ENCODE measurements at regions not wholly inside any gene's neighbourhood (a gene's known extent, or its start where the extent isn't known, plus 50 kb on each side); places are given as distances from the start of the nearest gene placed in this dataset.

DNA sequence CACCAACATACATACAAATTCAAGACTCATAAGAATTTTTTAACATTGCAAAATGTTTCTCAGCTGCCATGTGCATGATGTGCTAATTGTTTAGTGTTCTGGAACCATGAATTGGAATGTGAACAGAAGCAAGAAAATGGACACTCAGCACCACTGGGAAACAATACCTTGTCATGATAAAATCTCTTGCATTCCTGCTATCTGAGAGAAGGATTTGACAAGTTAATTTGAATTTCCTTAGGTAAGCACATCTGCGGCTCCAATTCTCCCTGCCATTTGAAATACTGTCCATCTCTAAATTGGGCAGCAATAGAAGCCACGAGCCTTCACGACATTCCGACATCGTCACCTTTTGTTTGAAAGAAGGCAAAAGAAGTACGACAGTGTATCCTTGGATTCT, 1104.6 kb upstream of the MAP3K7 start:
- no peak overlapping the region for H4K8ac ChIP-seq (ENCODE audit: extremely low read depth, insufficient read depth, low read length)
- no peak overlapping the region for H3K9ac ChIP-seq (replicated peaks in 1 of 4; ENCODE audit: extremely low read depth in 1 of 4, low read depth in 3 of 4, low read length in 3 of 4)
- ChIA-PET POLR2A (ENCODE audit: partially characterized antibody) (no interaction called here), CTCF (ENCODE audit: partially characterized antibody) (no interaction called here)
- H3K4me3 ChIP-seq (ENCODE audit: extremely low read depth in 1 of 4, insufficient read depth in 2 of 4, low read depth in 3 of 4, low read length in 4 of 4): no peak overlapping the region
- H3K23ac ChIP-seq (ENCODE audit: insufficient read length): no peak overlapping the region
- no peak overlapping the region for H3K18ac ChIP-seq (ENCODE audit: extremely low read depth, low read length)
- no peak overlapping the region for H3K14ac ChIP-seq (ENCODE audit: insufficient read length)
- no peak overlapping the region for H2BK20ac ChIP-seq (ENCODE audit: low read length)
- H3K9me3 ChIP-seq (ENCODE audit: insufficient read depth in 2 of 2, low read depth in 1 of 2, low read length in 1 of 2): no peaks in the 10 kb centered on the region
- H4K91ac ChIP-seq (replicated peaks; ENCODE audit: insufficient read length, low read length): no peak overlapping the region
- no peak overlapping the region for H4K5ac ChIP-seq (ENCODE audit: insufficient read length, low read depth, low read length)
- H2BK5ac ChIP-seq (ENCODE audit: low read depth, low read length): no peak overlapping the region
- no peak overlapping the region for H2AK5ac ChIP-seq (ENCODE audit: low read depth, low read length)
- FAIRE-seq: no peak
- H3K27me3 ChIP-seq (replicated peaks in 1 of 4; ENCODE audit: control insufficient read depth in 3 of 4, extremely low read depth in 1 of 4, insufficient read depth in 3 of 4, low read length in 3 of 4): no peaks in the 10 kb centered on the region
- no peaks in the 10 kb centered on the region; the same call in 1 of the 2 replicates for H3K23me2 ChIP-seq (ENCODE audit: low read depth, low read length)
- no peak overlapping the region for H2BK15ac ChIP-seq (ENCODE audit: low read length)
- H3K36me3 ChIP-seq (ENCODE audit: control insufficient read depth in 2 of 4, insufficient read depth in 4 of 4, low read length in 3 of 4): no peaks in the 10 kb centered on the region
- H3K79me2 ChIP-seq (ENCODE audit: control insufficient read depth in 1 of 2, insufficient read depth in 2 of 2, low read length in 2 of 2): no peaks in the 10 kb centered on the region
- no peaks in the 10 kb centered on the region for H4K20me1 ChIP-seq (replicated peaks in 1 of 2; ENCODE audit: control insufficient read depth in 1 of 2, insufficient read depth in 2 of 2, low read length in 2 of 2)
- H3K56ac ChIP-seq (replicated peaks; ENCODE audit: insufficient read length, low read depth, low read length): no peak overlapping the region
- no peak for TF ChIP-seq RBBP5 (IDR thresholded peaks at IDR 0.05; ENCODE audit: borderline replicate concordance, low read depth, low read length)
- no peak for TF ChIP-seq KDM1A (IDR thresholded peaks at IDR 0.05; ENCODE audit: borderline replicate concordance, low read length)
- no peak for TF ChIP-seq RXRA (IDR thresholded peaks at IDR 0.05; ENCODE audit: insufficient read depth, low read depth, low read length)
- no peak for TF ChIP-seq CHD2 (IDR thresholded peaks at IDR 0.05; ENCODE audit: low read length)
- TF ChIP-seq, protein P1, sequence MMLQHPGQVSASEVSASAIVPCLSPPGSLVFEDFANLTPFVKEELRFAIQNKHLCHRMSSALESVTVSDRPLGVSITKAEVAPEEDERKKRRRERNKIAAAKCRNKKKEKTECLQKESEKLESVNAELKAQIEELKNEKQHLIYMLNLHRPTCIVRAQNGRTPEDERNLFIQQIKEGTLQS (IDR thresholded peaks at IDR 0.05; ENCODE audit: insufficient read depth, low read depth, low read length): no peak
- TF ChIP-seq RFX5 (IDR thresholded peaks at IDR 0.05; ENCODE audit: borderline replicate concordance, low read depth, low read length): no peak
- TF ChIP-seq NRF1 (IDR thresholded peaks at IDR 0.05; ENCODE audit: low read depth, low read length): no peak
- H3K4me1 ChIP-seq (replicated peaks in 1 of 4; ENCODE audit: control insufficient read depth in 3 of 4, insufficient read depth in 4 of 4, low read length in 3 of 4): no peaks in the 10 kb centered on the region
- WGBS, 2 experiments (ENCODE audit: extremely low coverage in 1 of 2, insufficient coverage in 1 of 2, insufficient read length in 1 of 2, insufficient replicate concordance in 2 of 2, low coverage in 1 of 2, low lambda C conversion rate in 2 of 2, missing lambda C conversion rate in 1 of 2): 95% methylated on average over 6 of the region's 6 CpGs; no CpG with 5 or more reads in 1 of the 2 experiments
- DNase-seq (ENCODE audit: low read depth in 1 of 2, low spot score in 2 of 2): no peak
- H3K4ac ChIP-seq (replicated peaks; ENCODE audit: insufficient read length, low read depth, low read length): no peak overlapping the region
- no peak overlapping the region for H2AFZ ChIP-seq (ENCODE audit: low read length)
- H2BK12ac ChIP-seq (ENCODE audit: low read depth, low read length): no peak overlapping the region
- no peak overlapping the region for H3K27ac ChIP-seq (ENCODE audit: low read depth, low read length)
- no peaks in the 10 kb centered on the region for H3K79me1 ChIP-seq (ENCODE audit: low read depth, low read length)
- no peak overlapping the region for H3K4me2 ChIP-seq (ENCODE audit: insufficient read depth in 1 of 2, low read depth in 2 of 2, low read length in 2 of 2)
- H2BK120ac ChIP-seq (replicated peaks; ENCODE audit: low read depth, low read length): no peak overlapping the region

Data from H1 (cell line).